ENCODE measurements at regions not wholly inside any gene's neighbourhood (a gene's known extent, or its start where the extent isn't known, plus 50 kb on each side); places are given as distances from the start of the nearest gene placed in this dataset.

DNA sequence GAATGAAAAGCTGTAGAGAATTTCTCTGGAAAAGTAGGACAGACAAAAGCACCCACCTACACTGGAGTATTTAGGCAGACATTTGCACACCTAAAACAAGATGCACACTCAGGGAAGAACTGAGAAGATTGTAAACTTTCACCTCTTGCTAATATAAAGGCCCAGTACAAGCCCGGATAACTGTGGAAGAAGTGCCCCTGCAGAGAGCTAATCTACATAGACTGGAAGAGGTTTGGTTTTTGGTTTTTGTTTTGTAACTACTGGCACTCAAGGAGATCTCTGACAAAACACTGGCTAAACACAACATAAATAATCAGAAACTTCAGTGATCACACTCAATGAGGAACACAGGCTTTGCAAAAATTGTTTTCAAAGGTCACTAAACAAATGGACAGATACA lies 782.2 kb upstream of the SLC8A1 start:
- no peak for DNase-seq (ENCODE audit: low read depth)
- TF ChIP-seq, protein P1, sequence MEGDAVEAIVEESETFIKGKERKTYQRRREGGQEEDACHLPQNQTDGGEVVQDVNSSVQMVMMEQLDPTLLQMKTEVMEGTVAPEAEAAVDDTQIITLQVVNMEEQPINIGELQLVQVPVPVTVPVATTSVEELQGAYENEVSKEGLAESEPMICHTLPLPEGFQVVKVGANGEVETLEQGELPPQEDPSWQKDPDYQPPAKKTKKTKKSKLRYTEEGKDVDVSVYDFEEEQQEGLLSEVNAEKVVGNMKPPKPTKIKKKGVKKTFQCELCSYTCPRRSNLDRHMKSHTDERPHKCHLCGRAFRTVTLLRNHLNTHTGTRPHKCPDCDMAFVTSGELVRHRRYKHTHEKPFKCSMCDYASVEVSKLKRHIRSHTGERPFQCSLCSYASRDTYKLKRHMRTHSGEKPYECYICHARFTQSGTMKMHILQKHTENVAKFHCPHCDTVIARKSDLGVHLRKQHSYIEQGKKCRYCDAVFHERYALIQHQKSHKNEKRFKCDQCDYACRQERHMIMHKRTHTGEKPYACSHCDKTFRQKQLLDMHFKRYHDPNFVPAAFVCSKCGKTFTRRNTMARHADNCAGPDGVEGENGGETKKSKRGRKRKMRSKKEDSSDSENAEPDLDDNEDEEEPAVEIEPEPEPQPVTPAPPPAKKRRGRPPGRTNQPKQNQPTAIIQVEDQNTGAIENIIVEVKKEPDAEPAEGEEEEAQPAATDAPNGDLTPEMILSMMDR (conservative IDR thresholded peaks at IDR 0.05; ENCODE audit: low read depth, low read length): no peak
- no peak overlapping the region for H3K4me3 ChIP-seq (ENCODE audit: low read length)

DNA sequence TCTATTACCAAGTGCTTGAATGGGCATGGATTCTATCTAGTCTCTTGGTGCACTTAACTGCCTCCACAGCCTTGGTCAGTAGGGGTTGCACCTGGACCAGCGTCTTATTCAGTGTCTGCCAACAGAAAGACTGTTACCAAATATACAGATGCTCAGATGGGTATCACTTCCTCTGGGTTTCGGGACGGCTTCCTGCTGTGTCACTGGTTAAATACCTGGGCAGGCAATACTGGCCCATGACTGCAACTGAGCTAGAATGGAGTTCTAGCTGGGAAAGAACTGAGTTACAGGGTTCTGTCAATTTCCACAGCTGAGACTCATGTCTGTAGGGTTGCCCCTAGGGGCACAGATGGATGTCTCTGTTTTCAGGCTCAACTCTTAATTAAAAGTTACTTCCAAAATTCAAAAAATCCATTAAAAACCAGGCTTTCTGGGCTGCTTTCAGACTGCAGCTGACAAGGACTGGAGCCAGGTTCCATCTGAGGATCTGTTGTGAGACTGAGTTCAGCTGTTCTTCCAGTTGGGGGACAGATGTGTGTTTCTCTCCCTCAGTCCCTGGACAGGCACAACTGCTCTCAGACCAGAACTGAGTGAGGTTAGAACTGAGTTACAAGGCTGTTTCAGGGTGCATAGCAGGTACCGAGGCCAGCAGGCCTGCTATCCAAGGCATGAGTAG lies 789.6 kb upstream of the SLC8A1 start:
- no peak overlapping the region for H3K4me3 ChIP-seq (ENCODE audit: low read length)
- no peak for DNase-seq (ENCODE audit: low read depth)
- TF ChIP-seq, protein P1 (conservative IDR thresholded peaks at IDR 0.05; ENCODE audit: low read depth, low read length): no peak

DNA sequence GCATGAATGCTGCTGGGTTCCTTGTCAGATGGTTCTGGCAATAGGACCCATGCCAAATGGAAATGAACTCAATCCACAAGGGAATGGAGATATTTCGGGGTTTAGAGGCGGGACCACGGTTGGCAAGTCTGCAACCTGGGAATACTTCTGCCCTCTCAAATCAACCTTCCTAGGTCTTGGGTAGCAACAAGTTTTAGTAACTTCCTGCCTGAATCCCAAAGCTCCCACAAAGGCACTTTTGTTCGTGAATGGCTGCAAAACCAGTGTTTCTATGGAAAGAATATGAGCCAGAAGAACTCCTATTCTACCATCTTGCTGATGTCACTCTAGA lies 790.1 kb upstream of the SLC8A1 start:
- TF ChIP-seq, protein P1 (conservative IDR thresholded peaks at IDR 0.05; ENCODE audit: low read depth, low read length): no peak
- H3K4me3 ChIP-seq (ENCODE audit: low read length): no peak overlapping the region
- no peak for DNase-seq (ENCODE audit: low read depth)

DNA sequence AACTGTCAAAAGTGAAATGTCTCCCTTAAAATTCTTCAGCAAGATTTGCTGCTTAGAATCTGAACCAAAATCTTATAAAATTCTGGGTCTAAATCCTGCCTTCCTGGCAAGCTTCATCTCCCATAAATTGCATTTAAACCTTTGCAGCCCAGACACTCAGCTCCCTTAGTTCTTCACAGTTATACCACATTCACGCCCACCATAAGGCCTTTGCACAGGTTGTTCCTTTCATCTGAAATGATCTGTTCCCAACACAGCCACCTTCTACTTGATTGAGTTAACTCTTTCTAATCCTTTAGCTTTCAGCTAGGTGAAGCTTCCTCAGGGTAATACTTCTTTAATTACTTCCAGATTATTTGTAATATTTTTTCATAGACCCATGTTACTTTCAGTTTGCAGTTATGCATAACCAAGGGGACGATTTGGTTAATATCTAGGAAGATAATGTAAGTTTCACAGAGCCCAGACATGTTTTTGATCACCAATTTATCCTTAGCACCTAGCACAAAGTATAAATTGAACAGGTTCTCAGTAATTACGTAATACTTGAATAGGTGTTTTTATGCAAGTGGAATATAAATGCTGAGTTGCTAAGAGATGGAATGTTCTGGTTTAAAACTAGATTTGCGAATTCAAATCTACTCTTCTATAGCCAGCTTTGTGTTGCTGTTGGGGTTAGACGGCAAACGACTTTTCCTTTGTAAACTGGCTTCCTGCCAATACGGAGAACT lies 779.7 kb upstream of the PKDCC start:
- TF ChIP-seq, protein P1 (conservative IDR thresholded peaks at IDR 0.05; ENCODE audit: low read depth, low read length): no peak
- no peak overlapping the region for H3K4me3 ChIP-seq (ENCODE audit: low read length)
- no peak for DNase-seq (ENCODE audit: low read depth)

DNA sequence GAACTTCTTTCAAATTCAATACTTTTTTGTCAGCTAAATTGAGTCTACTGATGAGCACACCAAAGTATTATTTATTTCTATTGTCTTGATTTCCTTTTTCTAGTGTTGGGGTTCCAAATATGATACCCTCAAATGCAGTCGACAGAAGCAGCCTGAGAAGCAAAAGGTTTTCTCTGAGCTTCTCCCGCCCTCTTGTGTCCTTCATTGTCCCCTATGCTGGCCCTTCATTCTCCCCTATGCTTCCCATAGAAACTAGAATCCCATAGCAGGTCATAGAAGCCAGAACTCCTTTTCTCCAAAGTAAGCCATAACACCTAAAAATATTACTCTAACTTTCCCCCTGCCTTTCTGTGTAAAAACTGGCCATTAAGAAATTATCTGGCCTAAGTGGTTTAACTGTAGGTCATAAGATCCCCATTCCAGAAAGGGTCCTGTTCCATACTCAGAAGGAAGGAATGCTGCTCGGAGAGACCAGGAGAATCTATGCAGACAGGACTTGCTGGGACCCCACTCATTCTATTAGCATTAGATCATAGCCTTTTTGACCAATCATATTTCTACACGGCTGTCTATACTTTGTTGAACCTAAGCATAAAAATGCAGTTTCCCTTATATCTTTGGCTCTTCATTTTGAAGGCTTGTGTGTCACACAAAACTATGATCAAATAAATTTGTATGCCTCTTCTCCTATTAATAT lies 764.6 kb upstream of the PKDCC start:
- DNase-seq (ENCODE audit: low read depth): peak; percentile 73
- TF ChIP-seq, protein P1 (conservative IDR thresholded peaks at IDR 0.05; ENCODE audit: low read depth, low read length): no peak
- H3K4me3 ChIP-seq (ENCODE audit: low read length): no peak overlapping the region

DNA sequence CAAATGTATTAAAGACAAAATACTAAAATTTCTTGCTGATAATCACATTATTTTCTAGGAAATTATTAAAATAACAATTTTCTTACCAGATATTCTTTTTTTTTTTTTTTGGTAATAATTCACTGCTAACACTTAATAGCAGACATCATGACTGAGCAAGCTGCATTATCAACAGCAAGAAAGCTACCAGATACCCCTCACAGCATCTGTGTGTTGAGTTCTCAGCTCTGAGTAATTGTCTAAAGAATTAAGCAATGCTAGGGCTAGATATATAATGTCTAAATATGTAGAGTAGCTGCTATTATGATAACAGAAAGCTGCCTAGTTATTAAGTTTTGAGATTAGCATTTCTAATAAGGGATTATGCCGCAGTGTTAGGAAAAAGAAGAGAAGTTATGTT lies 754.3 kb upstream of the PKDCC start:
- DNase-seq (ENCODE audit: low read depth): no peak
- no peak overlapping the region for H3K4me3 ChIP-seq (ENCODE audit: low read length)
- TF ChIP-seq, protein P1 (conservative IDR thresholded peaks at IDR 0.05; ENCODE audit: low read depth, low read length): no peak

Data from retinal pigment epithelial cell (primary cell).